Prostate gland (tissue), 2 donors: ENCODE measurements at regions not wholly inside any gene's neighbourhood (a gene's known extent, or its start where the extent isn't known, plus 50 kb on each side); places are given as distances from the start of the nearest gene placed in this dataset.

Source experiments
- DNase-seq: peaks from one replicate; pipeline ENCODE4 v3.0.0-alpha.2; 2019; ENCODE audit warnings: low spot score
- H3K27ac ChIP-seq, 2 donors: fragments of 200-600 bp; sonication (generic); 2 replicates each; pipeline ENCODE4 v1.5.1; 2017 to 2019
- H3K27me3 ChIP-seq: fragments of 200-600 bp; sonication (generic); replicated peaks from 2 replicates; pipeline ENCODE4 v1.5.1; 2019; ENCODE audit not compliant: insufficient read depth
- H3K36me3 ChIP-seq, 2 donors: fragments of 200-600 bp; sonication (generic); 1 replicate in 1 of 2; 2 replicates in 1 of 2; pipeline versions ENCODE4 v1.5.1 to v1.8.1; 2017 to 2019
- H3K4me1 ChIP-seq: fragments of 200-600 bp; sonication (generic); replicated peaks from 2 replicates; pipeline ENCODE4 v1.5.1; 2019
- H3K4me3 ChIP-seq, 2 donors: fragments of 200-600 bp; sonication (generic); 2 replicates each; pipeline ENCODE4 v1.5.1; 2017 to 2019
- H3K9me3 ChIP-seq: fragments of 200-600 bp; sonication (generic); 2 replicates; pipeline ENCODE4 v1.5.1; 2017
- POLR2A ChIP-seq: fragments of 450-650 bp; IDR thresholded peaks from one replicate; pipeline ENCODE4 v1.6.1; 2016; ENCODE audit warnings: antibody characterized with exemption, mild to moderate bottlenecking
- POLR2AphosphoS5 ChIP-seq: sonication (generic); formaldehyde crosslinking; IDR thresholded peaks from one replicate; pipeline ENCODE4 v1.6.1; 2017; ENCODE audit warnings: antibody characterized with exemption
- WGBS: methylation state at CpG from one replicate; pipeline ENCODE4 v1.1.5; 2018; 5-methylcytosine and 5-hydroxymethylcytosine counted together
- intact Hi-C: fragments of 100-400 bp; cut with DNase I; formaldehyde crosslinking; loops from one replicate; pipeline ENCODE4 v1.14.2; 2022
- TF ChIP-seq, protein P1 (sequence below), 4 experiments: fragments of 200-600 bp in 2 of 4; fragments of 450-650 bp in 2 of 4; sonication (generic) in 2 of 4; IDR thresholded peaks; 1 replicate in 3 of 4; 2 replicates in 1 of 4; pipeline ENCODE4 v1.5.1; 2016 to 2019; ENCODE audit warnings: antibody characterized with exemption in 4 of 4, mild to moderate bottlenecking in 2 of 4, moderate library complexity in 2 of 4

DNA sequence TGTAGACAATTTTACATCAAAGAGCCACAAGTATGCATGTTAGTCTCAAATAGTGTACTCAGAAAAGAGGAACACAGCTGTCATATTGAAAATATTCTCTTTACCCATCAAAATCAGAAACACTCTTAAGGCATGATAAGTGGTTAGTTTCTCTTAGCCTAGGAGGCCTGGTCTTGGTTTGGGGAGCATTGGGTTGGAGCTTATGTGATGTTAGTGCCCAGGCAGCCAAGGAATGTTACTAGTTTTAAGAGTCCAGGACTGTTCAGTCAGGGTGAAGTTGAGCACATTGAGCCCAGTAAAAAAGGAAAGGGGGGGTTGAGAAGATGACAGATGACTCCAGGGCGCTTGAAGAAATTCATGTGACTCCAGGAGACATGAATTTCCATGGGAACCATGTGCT lies 340.6 kb downstream of the HRH4 start:
- 88% methylated on average over 1 of the region's 1 CpG for WGBS
- H3K36me3 ChIP-seq = no peaks in the 10 kb centered on the region
- no peaks in the 10 kb centered on the region for H3K27me3 ChIP-seq
- intact Hi-C loops = no loop called here
- no peak overlapping the region for H3K4me3 ChIP-seq
- no peak for TF ChIP-seq POLR2A
- no peak for DNase-seq
- H3K9me3 ChIP-seq = no peaks in the 10 kb centered on the region
- H3K4me1 ChIP-seq = no peaks in the 10 kb centered on the region
- H3K27ac ChIP-seq = no peak overlapping the region

DNA sequence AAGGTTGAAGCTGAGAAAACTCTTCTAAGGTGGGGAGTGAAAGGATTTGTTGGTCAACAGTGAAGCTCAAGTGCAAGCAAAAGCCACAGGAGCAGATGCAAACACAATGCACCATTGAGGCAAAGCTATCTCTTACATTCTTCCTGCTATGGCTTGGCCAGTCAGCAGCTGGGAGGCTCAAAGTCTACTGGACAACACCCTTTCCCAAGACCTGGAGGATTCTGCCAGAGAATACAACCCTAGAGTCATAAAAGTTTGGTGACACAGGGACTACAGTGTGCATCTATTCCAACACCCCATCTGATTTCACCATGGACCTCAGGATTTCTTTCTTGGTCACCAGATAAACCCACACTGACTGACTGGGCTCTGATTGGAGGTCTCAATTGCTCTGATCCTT lies 342.0 kb downstream of the HRH4 start:
- H3K4me3 ChIP-seq = no peak overlapping the region
- no peak for DNase-seq
- intact Hi-C loops = no loop called here

DNA sequence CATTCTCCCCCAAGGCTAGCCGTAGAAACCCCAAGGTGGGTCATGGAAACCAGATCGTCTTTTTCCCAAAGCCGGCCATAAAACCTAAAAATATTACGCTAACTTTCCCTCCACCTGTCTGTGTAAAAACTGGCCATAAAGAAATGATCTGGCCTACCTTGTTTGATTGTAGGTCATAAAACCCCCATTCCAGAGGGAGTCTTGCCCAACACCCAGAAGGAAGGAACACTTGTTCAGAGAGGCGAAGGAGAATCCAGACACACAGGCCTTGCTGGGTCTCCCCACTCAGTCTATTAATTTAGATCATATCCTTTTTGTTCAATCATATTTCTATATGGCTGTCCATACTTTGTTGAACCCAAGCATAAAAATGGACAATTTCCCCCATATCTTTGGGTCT lies 344.7 kb downstream of the HRH4 start:
- intact Hi-C loops = no loop called here
- TF ChIP-seq POLR2A = no peak
- TF ChIP-seq, protein P1, sequence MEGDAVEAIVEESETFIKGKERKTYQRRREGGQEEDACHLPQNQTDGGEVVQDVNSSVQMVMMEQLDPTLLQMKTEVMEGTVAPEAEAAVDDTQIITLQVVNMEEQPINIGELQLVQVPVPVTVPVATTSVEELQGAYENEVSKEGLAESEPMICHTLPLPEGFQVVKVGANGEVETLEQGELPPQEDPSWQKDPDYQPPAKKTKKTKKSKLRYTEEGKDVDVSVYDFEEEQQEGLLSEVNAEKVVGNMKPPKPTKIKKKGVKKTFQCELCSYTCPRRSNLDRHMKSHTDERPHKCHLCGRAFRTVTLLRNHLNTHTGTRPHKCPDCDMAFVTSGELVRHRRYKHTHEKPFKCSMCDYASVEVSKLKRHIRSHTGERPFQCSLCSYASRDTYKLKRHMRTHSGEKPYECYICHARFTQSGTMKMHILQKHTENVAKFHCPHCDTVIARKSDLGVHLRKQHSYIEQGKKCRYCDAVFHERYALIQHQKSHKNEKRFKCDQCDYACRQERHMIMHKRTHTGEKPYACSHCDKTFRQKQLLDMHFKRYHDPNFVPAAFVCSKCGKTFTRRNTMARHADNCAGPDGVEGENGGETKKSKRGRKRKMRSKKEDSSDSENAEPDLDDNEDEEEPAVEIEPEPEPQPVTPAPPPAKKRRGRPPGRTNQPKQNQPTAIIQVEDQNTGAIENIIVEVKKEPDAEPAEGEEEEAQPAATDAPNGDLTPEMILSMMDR (IDR thresholded peaks at IDR 0.05) = no peak
- TF ChIP-seq POLR2AphosphoS5 = no peak
- Histone ChIP-seq H3K27ac (no peak overlapping the region), H3K9me3 (no peaks in the 10 kb centered on the region), H3K4me1 (no peaks in the 10 kb centered on the region), H3K27me3 (no peaks in the 10 kb centered on the region), H3K4me3 (no peak overlapping the region), H3K36me3 (no peaks in the 10 kb centered on the region)
- WGBS = 84% methylated on average over 5 of the region's 5 CpGs
- DNase-seq = no peak

More for the DNA sequence above, 342.0 kb downstream of the HRH4 start:
- Histone ChIP-seq H3K4me1 (no peaks in the 10 kb centered on the region), H3K27ac (no peak overlapping the region), H3K27me3 (no peaks in the 10 kb centered on the region), H3K9me3 (no peaks in the 10 kb centered on the region), H3K36me3 (no peaks in the 10 kb centered on the region)
- TF ChIP-seq, protein P1 (IDR thresholded peaks at IDR 0.05) = no peak
- TF ChIP-seq POLR2AphosphoS5 (no peak), POLR2A (no peak)

DNA sequence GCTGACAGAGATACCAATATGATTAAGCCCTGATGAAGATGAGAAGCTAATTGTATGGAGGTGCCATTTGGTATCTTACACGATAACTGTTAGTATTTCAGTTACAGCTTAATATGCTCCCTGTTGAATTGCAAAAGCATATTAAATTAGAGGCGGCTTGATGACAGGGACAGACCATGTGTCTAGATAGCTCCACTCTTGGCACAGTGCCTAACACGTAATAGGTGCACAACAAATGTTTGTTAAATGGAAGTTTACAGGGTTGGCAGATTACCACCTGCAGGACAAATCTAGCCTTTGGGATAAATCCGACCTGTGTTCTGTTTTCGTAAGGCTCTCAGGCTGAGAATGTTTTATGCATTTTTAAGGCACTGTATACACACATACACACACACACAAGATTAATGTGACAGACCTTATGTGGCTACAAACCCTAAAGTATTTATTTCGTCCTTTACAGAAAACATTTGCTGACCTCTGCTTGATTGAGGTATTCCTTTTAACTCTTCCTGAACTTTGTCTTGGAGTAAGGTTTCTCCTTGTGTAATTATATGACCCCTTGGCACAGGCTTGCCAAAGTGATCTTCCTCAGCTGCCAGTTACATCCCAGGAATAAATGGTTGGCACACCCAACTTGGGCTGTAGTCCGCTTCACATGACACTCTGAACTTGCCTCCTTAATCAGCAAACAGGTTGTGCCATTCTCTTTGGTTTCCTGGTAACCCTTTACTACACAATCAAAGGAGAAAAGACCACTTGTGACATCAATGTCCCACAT lies 348.9 kb downstream of the HRH4 start:
- H3K27me3 ChIP-seq = no peaks in the 10 kb centered on the region
- intact Hi-C loops = no loop called here
- H3K4me1 ChIP-seq = no peaks in the 10 kb centered on the region
- H3K4me3 ChIP-seq = no peak overlapping the region
- WGBS = 76% methylated on average over 7 of the region's 7 CpGs
- H3K36me3 ChIP-seq = no peaks in the 10 kb centered on the region
- H3K9me3 ChIP-seq = no peaks in the 10 kb centered on the region
- TF ChIP-seq POLR2A (no peak), POLR2AphosphoS5 (no peak)
- TF ChIP-seq, protein P1 (IDR thresholded peaks at IDR 0.05) = no peak
- no peak overlapping the region for H3K27ac ChIP-seq
- no peak for DNase-seq

DNA sequence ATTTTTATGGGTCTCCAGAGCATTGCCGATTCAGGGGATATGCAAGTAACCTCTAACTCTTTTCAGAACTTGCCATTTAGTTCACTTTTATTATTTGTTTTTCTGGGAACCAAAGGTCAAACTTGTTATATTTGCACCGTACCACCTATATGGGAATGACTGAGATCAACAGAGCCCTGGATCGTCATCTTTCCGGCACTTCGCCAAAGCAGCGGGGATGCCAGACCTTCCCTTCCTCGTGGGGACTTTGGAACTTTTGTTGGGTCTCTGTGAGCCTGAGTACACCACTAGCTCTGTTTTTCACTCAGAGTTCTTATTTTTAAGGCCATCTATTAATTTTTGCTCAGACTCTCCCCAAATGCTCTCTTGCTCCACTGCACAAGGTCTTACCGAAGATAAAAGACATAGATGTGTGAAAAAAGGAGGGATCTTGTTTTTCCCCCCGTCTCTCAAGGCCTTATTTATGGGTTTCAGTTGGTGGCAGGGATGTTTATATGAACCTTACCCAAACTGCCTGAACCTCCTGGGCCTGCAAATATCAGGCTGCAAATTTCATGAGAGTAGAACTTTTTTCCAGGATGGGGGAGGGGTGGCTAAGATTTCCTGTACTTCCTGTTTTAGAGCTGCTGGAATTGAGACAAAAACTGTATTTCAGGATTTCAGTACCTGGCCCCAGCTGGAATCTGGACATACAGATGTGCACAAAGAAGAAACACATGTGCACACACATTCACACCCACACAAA lies 350.3 kb downstream of the HRH4 start:
- WGBS = 75% methylated on average over 9 of the region's 9 CpGs
- Histone ChIP-seq H3K27ac (no peak overlapping the region), H3K9me3 (no peaks in the 10 kb centered on the region), H3K27me3 (no peaks in the 10 kb centered on the region), H3K4me1 (no peaks in the 10 kb centered on the region), H3K4me3 (no peak overlapping the region), H3K36me3 (no peaks in the 10 kb centered on the region)
- intact Hi-C loops = no loop called here
- DNase-seq = no peak
- TF ChIP-seq POLR2AphosphoS5 = no peak
- no peak for TF ChIP-seq POLR2A
- TF ChIP-seq, protein P1 (IDR thresholded peaks at IDR 0.05) = no peak
